ENCODE measurements at regions not wholly inside any gene's neighbourhood (a gene's known extent, or its start where the extent isn't known, plus 50 kb on each side); places are given as distances from the start of the nearest gene placed in this dataset.

DNA sequence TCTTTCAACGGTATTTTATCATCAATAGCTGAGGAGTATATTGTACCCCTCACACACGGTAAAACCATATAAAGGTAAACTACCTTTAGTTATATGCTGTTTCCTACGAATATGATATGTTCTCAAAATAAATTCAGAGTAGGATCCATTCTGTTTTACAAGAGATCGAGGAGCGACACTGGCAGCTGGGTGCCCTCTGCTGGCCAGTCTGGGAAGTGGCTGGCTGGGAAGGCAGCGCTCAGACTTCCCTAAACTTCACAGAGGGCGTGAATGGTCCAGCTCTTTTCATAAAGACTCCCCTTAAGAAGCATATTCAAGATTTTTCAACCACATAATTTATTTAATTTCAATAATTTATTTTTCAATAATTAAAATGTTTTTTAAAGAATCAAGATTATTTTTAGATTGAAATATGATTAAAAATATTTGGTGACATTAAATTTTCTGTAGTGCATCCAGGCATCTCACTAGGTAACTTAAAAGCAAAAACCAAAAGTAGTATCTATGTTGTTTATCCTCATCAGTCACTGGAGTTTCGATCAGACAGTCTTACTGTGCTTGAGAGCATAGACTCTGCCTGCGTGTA is 187.5 kb upstream of the PDE10A start:
- H3K4me3 Mint-ChIP-seq, result no peak overlapping the region
- CTCF ChIA-PET, result interaction anchor here (0.8 to 2.4 kb wide), 3 partner anchors 9 to 12 kb away, joined by 3 to 10 read pairs (median 7); no protein-coding TSS in a partner anchor
- intact Hi-C loops (cut with micrococcal nuclease), result no loop called here

More for the DNA sequence above, 187.5 kb upstream of the PDE10A start:
- Mint-ChIP-seq H3K9me3 (ENCODE audit: insufficient read depth) (peaks cover 2% of the 10 kb centered on the region), H3K27ac (no peak overlapping the region), H3K27me3 (peaks cover 58% of the 10 kb centered on the region), H3K4me1 (no peaks in the 10 kb centered on the region)
- 0% methylated on average over 2 of the region's 9 CpGs for WGBS (ENCODE audit: insufficient coverage)
- Histone ChIP-seq H4K20me1 (ENCODE audit: control insufficient read depth, insufficient read depth, low read length, poor library complexity, severe bottlenecking) (no peaks in the 10 kb centered on the region), H3K27me3 (replicated peaks in 1 of 4; ENCODE audit: control extremely low read depth in 1 of 4, control insufficient read depth in 3 of 4, insufficient read depth in 4 of 4, low read length in 3 of 4) (peaks cover 0 to 37% (median 9%) of the 10 kb centered on the region in 4 experiments), H3K4me2 (replicated peaks; ENCODE audit: low read depth, low read length, poor library complexity, severe bottlenecking) (no peak overlapping the region), H3K9me3 (ENCODE audit: control extremely low read depth in 1 of 3, control insufficient read depth in 2 of 3, insufficient read depth in 1 of 3, low read length in 2 of 3) (peaks cover 0 to 8% (median 0%) of the 10 kb centered on the region in 3 donors), H3K27ac (ENCODE audit: low read length in 2 of 2) (no peak overlapping the region), H2AFZ (ENCODE audit: insufficient read depth, low read depth, low read length, poor library complexity, severe bottlenecking) (peak overlapping the region; percentile 12), H3K79me2 (ENCODE audit: control insufficient read depth, insufficient read depth, low read length) (no peaks in the 10 kb centered on the region), H3K36me3 (replicated peaks in 1 of 2; ENCODE audit: control extremely low read depth in 1 of 2, control insufficient read depth in 1 of 2, extremely low read depth in 1 of 2, insufficient read depth in 2 of 2, low read length in 1 of 2) (no peaks in the 10 kb centered on the region), H3K9ac (ENCODE audit: low read length) (no peak overlapping the region), H3K4me1 (ENCODE audit: control insufficient read depth in 2 of 2, insufficient read depth in 2 of 2, low read length in 2 of 2) (peaks cover 0 to 5% of the 10 kb centered on the region in 2 donors), H3K4me3 (ENCODE audit: control extremely low read depth in 1 of 5, extremely low read depth in 1 of 5, insufficient read depth in 1 of 5, low read depth in 2 of 5, low read length in 4 of 5) (no peak overlapping the region)
- DNase-seq, result peak; percentile 49
- TF ChIP-seq EZH2 (IDR thresholded peaks at IDR 0.05; ENCODE audit: borderline replicate concordance, insufficient read depth, low read depth, low read length, poor library complexity, severe bottlenecking), result no peak
- TF ChIP-seq, protein P1, sequence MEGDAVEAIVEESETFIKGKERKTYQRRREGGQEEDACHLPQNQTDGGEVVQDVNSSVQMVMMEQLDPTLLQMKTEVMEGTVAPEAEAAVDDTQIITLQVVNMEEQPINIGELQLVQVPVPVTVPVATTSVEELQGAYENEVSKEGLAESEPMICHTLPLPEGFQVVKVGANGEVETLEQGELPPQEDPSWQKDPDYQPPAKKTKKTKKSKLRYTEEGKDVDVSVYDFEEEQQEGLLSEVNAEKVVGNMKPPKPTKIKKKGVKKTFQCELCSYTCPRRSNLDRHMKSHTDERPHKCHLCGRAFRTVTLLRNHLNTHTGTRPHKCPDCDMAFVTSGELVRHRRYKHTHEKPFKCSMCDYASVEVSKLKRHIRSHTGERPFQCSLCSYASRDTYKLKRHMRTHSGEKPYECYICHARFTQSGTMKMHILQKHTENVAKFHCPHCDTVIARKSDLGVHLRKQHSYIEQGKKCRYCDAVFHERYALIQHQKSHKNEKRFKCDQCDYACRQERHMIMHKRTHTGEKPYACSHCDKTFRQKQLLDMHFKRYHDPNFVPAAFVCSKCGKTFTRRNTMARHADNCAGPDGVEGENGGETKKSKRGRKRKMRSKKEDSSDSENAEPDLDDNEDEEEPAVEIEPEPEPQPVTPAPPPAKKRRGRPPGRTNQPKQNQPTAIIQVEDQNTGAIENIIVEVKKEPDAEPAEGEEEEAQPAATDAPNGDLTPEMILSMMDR (IDR thresholded peaks at IDR 0.05), result peak; percentile 99
- POLR2A ChIA-PET, result no interaction called here
- no peak for ATAC-seq (ENCODE audit: low read depth)

Data from B cell (primary cell).